Panc1 (cell line): ENCODE measurements at regions not wholly inside any gene's neighbourhood (a gene's known extent, or its start where the extent isn't known, plus 50 kb on each side); places are given as distances from the start of the nearest gene placed in this dataset.

Source experiments
- ATAC-seq: fragments of 200-7000 bp; cut with Tn5 transposase; 2 replicates; pipeline ENCODE4 v1.9.1; 2020; ENCODE audit warnings: mild to moderate bottlenecking, moderate library complexity
- BruUV-seq: library from RNA; stranded (reverse); fragments of 400-500 nt; replicated peaks from 2 replicates; lab custom pipeline; 2021; lab: Mats Ljungman, UMichigan
- CTCF ChIA-PET: fragments of 300-600 bp; sonication (Branson Sonifier 250); formaldehyde crosslinking; loops from one replicate; lab custom pipeline; 2022; ENCODE audit warnings: antibody characterized with exemption; lab: Charles Lee
- POLR2A ChIA-PET: fragments of 300-600 bp; sonication (Branson Sonifier 250); formaldehyde crosslinking; loops from one replicate; lab custom pipeline; 2022; ENCODE audit warnings: antibody characterized with exemption; lab: Charles Lee
- DNase-seq: peaks from one replicate; pipeline ENCODE4 v3.0.0-alpha.2; 2010; ENCODE audit warnings: low read depth, low spot score
- H3K27ac ChIP-seq: 2 replicates; pipeline ENCODE4 v1.5.1; 2011; ENCODE audit warnings: mild to moderate bottlenecking, low read length, inconsistent platforms
- H3K27me3 ChIP-seq: fragments of 200-500 bp; sonication (Bioruptor generic); 2 replicates; pipeline ENCODE4 v1.6.0; 2014; ENCODE audit warnings: low read length, inconsistent platforms; ENCODE audit not compliant: control insufficient read depth, insufficient read depth
- H3K36me3 ChIP-seq: fragments of 200-500 bp; sonication (Bioruptor generic); 2 replicates; pipeline ENCODE4 v1.5.1; 2014; ENCODE audit warnings: inconsistent platforms, mild to moderate bottlenecking, low read length, moderate library complexity; ENCODE audit not compliant: control insufficient read depth, insufficient read depth
- H3K4me1 ChIP-seq: 2 replicates; pipeline ENCODE4 v1.5.1; 2011; ENCODE audit warnings: inconsistent platforms, mild to moderate bottlenecking, low read length, moderate library complexity; ENCODE audit not compliant: control insufficient read depth, insufficient read depth
- H3K4me3 ChIP-seq, 2 experiments: 2 replicates each; pipeline ENCODE4 v1.5.1; 2011 to 2012; ENCODE audit warnings: low read depth in 2 of 2, low read length in 2 of 2, mild to moderate bottlenecking in 2 of 2, inconsistent platforms in 1 of 2, moderate library complexity in 1 of 2
- H3K9me3 ChIP-seq: fragments of 200-500 bp; sonication (Bioruptor generic); 2 replicates; pipeline ENCODE4 v1.5.1; 2014; ENCODE audit warnings: low read depth, mild to moderate bottlenecking, inconsistent platforms, low read length, moderate library complexity; ENCODE audit not compliant: control insufficient read depth, insufficient read depth
- CTCF ChIP-seq: fragments of 450-650 bp; IDR thresholded peaks from 2 replicates; pipeline ENCODE4 v1.5.1; 2017; ENCODE audit warnings: mild to moderate bottlenecking
- POLR2AphosphoS5 ChIP-seq: IDR thresholded peaks from 2 replicates; pipeline ENCODE4 v1.6.1; 2012; ENCODE audit warnings: mild to moderate bottlenecking, low read depth, low read length, moderate library complexity
- SIN3A ChIP-seq: IDR thresholded peaks from 2 replicates; pipeline ENCODE4 v1.6.1; 2012; ENCODE audit warnings: low read depth, mild to moderate bottlenecking, low read length, moderate library complexity, borderline replicate concordance; ENCODE audit not compliant: insufficient read depth
- TCF7L2 ChIP-seq: IDR thresholded peaks from 2 replicates; pipeline ENCODE4 v1.6.1; 2011; ENCODE audit warnings: mild to moderate bottlenecking, low read depth, low read length, inconsistent platforms
- in situ Hi-C: cut with HindIII; loops from 2 replicates; pipeline ENCODE4 v1.10.0; 2016; ENCODE audit warnings: low sequenced_read_pairs, low pct_unique_long_range_greater_than_20kb
- intact Hi-C: fragments of 100-400 bp; cut with micrococcal nuclease; formaldehyde crosslinking; loops from one replicate; pipeline ENCODE4 v1.10.0; 2022; ENCODE audit not compliant: unreplicated experiment
- TF ChIP-seq, protein P1 (sequence below), 2 experiments: IDR thresholded peaks; 2 replicates each; pipeline ENCODE4 v1.6.1; 2011 to 2012; ENCODE audit warnings: low read depth in 2 of 2, control low read depth in 1 of 2, low read length in 1 of 2, mild to moderate bottlenecking in 1 of 2, moderate library complexity in 1 of 2; ENCODE audit not compliant: insufficient read depth in 1 of 2

GRCh38 chr16:26261621-26262020, 569.9 kb downstream of the HS3ST4 start:
- Histone ChIP-seq H3K4me3 (no peak overlapping the region), H3K36me3 (no peaks in the 10 kb centered on the region), H3K27me3 (no peaks in the 10 kb centered on the region), H3K27ac (no peak overlapping the region), H3K9me3 (no peaks in the 10 kb centered on the region), H3K4me1 (no peaks in the 10 kb centered on the region)
- BruUV-seq, result no TSS peak
- TF ChIP-seq POLR2AphosphoS5 (no peak), TCF7L2 (no peak)
- TF ChIP-seq, protein P1, sequence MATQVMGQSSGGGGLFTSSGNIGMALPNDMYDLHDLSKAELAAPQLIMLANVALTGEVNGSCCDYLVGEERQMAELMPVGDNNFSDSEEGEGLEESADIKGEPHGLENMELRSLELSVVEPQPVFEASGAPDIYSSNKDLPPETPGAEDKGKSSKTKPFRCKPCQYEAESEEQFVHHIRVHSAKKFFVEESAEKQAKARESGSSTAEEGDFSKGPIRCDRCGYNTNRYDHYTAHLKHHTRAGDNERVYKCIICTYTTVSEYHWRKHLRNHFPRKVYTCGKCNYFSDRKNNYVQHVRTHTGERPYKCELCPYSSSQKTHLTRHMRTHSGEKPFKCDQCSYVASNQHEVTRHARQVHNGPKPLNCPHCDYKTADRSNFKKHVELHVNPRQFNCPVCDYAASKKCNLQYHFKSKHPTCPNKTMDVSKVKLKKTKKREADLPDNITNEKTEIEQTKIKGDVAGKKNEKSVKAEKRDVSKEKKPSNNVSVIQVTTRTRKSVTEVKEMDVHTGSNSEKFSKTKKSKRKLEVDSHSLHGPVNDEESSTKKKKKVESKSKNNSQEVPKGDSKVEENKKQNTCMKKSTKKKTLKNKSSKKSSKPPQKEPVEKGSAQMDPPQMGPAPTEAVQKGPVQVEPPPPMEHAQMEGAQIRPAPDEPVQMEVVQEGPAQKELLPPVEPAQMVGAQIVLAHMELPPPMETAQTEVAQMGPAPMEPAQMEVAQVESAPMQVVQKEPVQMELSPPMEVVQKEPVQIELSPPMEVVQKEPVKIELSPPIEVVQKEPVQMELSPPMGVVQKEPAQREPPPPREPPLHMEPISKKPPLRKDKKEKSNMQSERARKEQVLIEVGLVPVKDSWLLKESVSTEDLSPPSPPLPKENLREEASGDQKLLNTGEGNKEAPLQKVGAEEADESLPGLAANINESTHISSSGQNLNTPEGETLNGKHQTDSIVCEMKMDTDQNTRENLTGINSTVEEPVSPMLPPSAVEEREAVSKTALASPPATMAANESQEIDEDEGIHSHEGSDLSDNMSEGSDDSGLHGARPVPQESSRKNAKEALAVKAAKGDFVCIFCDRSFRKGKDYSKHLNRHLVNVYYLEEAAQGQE (IDR thresholded peaks at IDR 0.05; ENCODE audit: insufficient read depth in 1 of 2, low read depth in 2 of 2, low read length in 1 of 2), result no peak
- intact Hi-C loops (no loop called here), in situ Hi-C loops (no loop called here)
- POLR2A ChIA-PET, result no interaction called here
- CTCF ChIA-PET, result no interaction called here
- DNase-seq (no peak), ATAC-seq (no peak)

- no peaks in the 10 kb centered on the region for H3K27me3 ChIP-seq
- DNase-seq (no peak), ATAC-seq (no peak)
- H3K4me1 ChIP-seq, result no peaks in the 10 kb centered on the region
- in situ Hi-C loops (no loop called here), intact Hi-C loops (no loop called here)
- ChIA-PET POLR2A (no interaction called here), CTCF (no interaction called here)
- no peaks in the 10 kb centered on the region for H3K9me3 ChIP-seq
- TF ChIP-seq, protein P1 (IDR thresholded peaks at IDR 0.05; ENCODE audit: insufficient read depth in 1 of 2, low read depth in 2 of 2, low read length in 1 of 2), result no peak
- TF ChIP-seq SIN3A (no peak), TCF7L2 (no peak)
- no peak overlapping the region for H3K4me3 ChIP-seq
- no peak overlapping the region for H3K27ac ChIP-seq
- no TSS peak for BruUV-seq
- H3K36me3 ChIP-seq, result no peaks in the 10 kb centered on the region
Observed at GRCh38 chr16:26263406-26263805, 571.6 kb downstream of the HS3ST4 start.

DNA sequence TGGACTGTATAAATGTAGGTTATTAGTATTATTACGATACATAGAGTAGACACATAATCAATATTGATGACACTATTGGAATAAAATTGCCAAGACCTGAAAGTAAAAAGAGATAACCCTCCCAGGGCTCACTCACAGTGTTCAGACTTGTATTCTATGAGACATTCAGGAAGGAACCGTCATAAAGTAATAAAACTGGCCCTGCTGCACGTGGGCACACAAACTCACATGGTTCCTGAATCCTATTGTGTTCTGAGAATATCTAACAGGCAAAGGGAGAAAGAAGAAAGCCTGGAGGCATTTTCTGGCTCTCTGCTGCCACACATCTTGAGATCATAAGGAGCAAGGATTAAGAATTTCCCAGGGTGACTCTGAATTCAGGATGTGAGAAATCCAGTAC, 575.9 kb downstream of the HS3ST4 start:
- POLR2A ChIA-PET, result no interaction called here
- H3K27me3 ChIP-seq, result no peaks in the 10 kb centered on the region
- TF ChIP-seq SIN3A (no peak), POLR2AphosphoS5 (no peak), CTCF (no peak), TCF7L2 (no peak)
- TF ChIP-seq, protein P1 (IDR thresholded peaks at IDR 0.05; ENCODE audit: insufficient read depth in 1 of 2, low read depth in 2 of 2, low read length in 1 of 2), result no peak
- no peak for DNase-seq
- H3K4me1 ChIP-seq, result no peaks in the 10 kb centered on the region
- CTCF ChIA-PET, result no interaction called here
- H3K27ac ChIP-seq, result no peak overlapping the region
- H3K4me3 ChIP-seq, result no peak overlapping the region
- intact Hi-C loops (no loop called here), in situ Hi-C loops (no loop called here)
- no peak for ATAC-seq
- H3K9me3 ChIP-seq, result no peaks in the 10 kb centered on the region
- no TSS peak for BruUV-seq
- H3K36me3 ChIP-seq, result no peaks in the 10 kb centered on the region
